ENCODE measurements at regions not wholly inside any gene's neighbourhood (a gene's known extent, or its start where the extent isn't known, plus 50 kb on each side); places are given as distances from the start of the nearest gene placed in this dataset.

DNA sequence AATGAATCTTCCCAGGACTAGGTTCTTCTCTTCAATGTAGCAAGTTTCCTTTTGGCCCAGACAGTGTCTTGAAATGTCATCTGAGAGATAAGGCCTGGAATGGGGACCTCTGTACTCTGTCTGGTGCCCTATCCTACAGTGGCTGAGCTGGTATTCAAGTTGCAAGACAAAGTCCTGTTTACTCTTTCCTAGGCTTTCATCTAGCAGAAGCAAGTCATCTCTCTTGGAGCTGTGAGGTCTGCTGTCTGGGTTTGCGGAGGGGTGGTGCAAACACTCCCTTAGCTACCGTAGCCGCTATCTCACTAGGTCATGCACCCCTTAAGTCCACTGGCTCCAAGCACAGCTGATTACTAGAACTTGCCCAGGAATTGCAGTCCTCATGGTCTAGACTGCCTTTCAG lies 149.7 kb upstream of the SLC16A7 start:
- TF ChIP-seq, protein P1, sequence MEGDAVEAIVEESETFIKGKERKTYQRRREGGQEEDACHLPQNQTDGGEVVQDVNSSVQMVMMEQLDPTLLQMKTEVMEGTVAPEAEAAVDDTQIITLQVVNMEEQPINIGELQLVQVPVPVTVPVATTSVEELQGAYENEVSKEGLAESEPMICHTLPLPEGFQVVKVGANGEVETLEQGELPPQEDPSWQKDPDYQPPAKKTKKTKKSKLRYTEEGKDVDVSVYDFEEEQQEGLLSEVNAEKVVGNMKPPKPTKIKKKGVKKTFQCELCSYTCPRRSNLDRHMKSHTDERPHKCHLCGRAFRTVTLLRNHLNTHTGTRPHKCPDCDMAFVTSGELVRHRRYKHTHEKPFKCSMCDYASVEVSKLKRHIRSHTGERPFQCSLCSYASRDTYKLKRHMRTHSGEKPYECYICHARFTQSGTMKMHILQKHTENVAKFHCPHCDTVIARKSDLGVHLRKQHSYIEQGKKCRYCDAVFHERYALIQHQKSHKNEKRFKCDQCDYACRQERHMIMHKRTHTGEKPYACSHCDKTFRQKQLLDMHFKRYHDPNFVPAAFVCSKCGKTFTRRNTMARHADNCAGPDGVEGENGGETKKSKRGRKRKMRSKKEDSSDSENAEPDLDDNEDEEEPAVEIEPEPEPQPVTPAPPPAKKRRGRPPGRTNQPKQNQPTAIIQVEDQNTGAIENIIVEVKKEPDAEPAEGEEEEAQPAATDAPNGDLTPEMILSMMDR (IDR thresholded peaks at IDR 0.05; ENCODE audit: low read length), result no peak
- TF ChIP-seq EZH2phosphoT487 (IDR thresholded peaks at IDR 0.05; ENCODE audit: low read length), result no peak
- TF ChIP-seq EZH2 (optimal IDR thresholded peaks at IDR 0.05; ENCODE audit: low read depth, low read length), result no peak

Measured in MM.1S (cell line).